Trophoblast cell (in vitro differentiated cells and primary cell): ENCODE measurements at regions not wholly inside any gene's neighbourhood (a gene's known extent, or its start where the extent isn't known, plus 50 kb on each side); places are given as distances from the start of the nearest gene placed in this dataset.

Source experiments
- DNase-seq, 2 donors: peaks; one replicate each; pipeline ENCODE4 v3.0.0-alpha.2; 2016
- H2AFZ ChIP-seq: 2 replicates; pipeline ENCODE4 v1.6.1; 2013; ENCODE audit warnings: low read length, moderate library complexity, mild to moderate bottlenecking; ENCODE audit not compliant: insufficient read depth, poor library complexity
- H2AK5ac ChIP-seq: 2 replicates; pipeline ENCODE4 v1.6.1; 2013; ENCODE audit warnings: mild to moderate bottlenecking, low read length
- H2BK120ac ChIP-seq: 2 replicates; pipeline ENCODE4 v1.6.1; 2013; ENCODE audit warnings: low read length, mild to moderate bottlenecking, moderate library complexity; ENCODE audit not compliant: insufficient read depth, poor library complexity
- H2BK12ac ChIP-seq: 2 replicates; pipeline ENCODE4 v1.6.1; 2013; ENCODE audit warnings: mild to moderate bottlenecking, low read length, moderate library complexity
- H2BK5ac ChIP-seq: 2 replicates; pipeline ENCODE4 v1.6.1; 2013; ENCODE audit warnings: low read length, low read depth, moderate library complexity, mild to moderate bottlenecking; ENCODE audit not compliant: poor library complexity
- H3K14ac ChIP-seq: 2 replicates; pipeline ENCODE4 v1.6.1; 2013; ENCODE audit warnings: mild to moderate bottlenecking, low read length
- H3K18ac ChIP-seq: 2 replicates; pipeline ENCODE4 v1.6.1; 2013; ENCODE audit warnings: mild to moderate bottlenecking, low read length
- H3K23ac ChIP-seq: 2 replicates; pipeline ENCODE4 v1.6.1; 2013; ENCODE audit warnings: low read length
- H3K27ac ChIP-seq: 2 replicates; pipeline ENCODE4 v1.5.1; 2013; ENCODE audit warnings: low read depth, mild to moderate bottlenecking, inconsistent platforms, low read length, moderate library complexity
- H3K27me3 ChIP-seq: 2 replicates; pipeline ENCODE4 v1.6.1; 2013; ENCODE audit warnings: inconsistent platforms, mild to moderate bottlenecking, low read length, moderate library complexity; ENCODE audit not compliant: insufficient read depth
- H3K36me3 ChIP-seq, 2 experiments: 1 replicate in 1 of 2; 2 replicates in 1 of 2; pipeline ENCODE4 v1.6.1; 2013; ENCODE audit warnings: low read length in 2 of 2, mild to moderate bottlenecking in 2 of 2, moderate library complexity in 1 of 2; ENCODE audit not compliant: insufficient read depth in 2 of 2, control insufficient read depth in 1 of 2
- H3K4ac ChIP-seq: 2 replicates; pipeline ENCODE4 v1.6.1; 2013; ENCODE audit warnings: low read depth, mild to moderate bottlenecking, low read length, moderate library complexity
- H3K4me1 ChIP-seq, 2 experiments: 1 replicate in 1 of 2; 2 replicates in 1 of 2; pipeline ENCODE4 v1.6.1; 2013; ENCODE audit warnings: low read length in 2 of 2, mild to moderate bottlenecking in 2 of 2, moderate library complexity in 1 of 2; ENCODE audit not compliant: insufficient read depth in 2 of 2, control insufficient read depth in 1 of 2
- H3K4me2 ChIP-seq: 2 replicates; pipeline ENCODE4 v1.6.1; 2013; ENCODE audit warnings: inconsistent platforms, mild to moderate bottlenecking, low read length, moderate library complexity
- H3K4me3 ChIP-seq: 2 replicates; pipeline ENCODE4 v1.5.1; 2013; ENCODE audit warnings: mild to moderate bottlenecking, low read depth, low read length, inconsistent platforms
- H3K79me1 ChIP-seq: one replicate; pipeline ENCODE4 v1.6.1; 2013; ENCODE audit warnings: low read length
- H3K79me2 ChIP-seq: 2 replicates; pipeline ENCODE4 v1.6.1; 2013; ENCODE audit warnings: low read length, mild to moderate bottlenecking; ENCODE audit not compliant: control insufficient read depth, insufficient read depth, poor library complexity
- H3K9ac ChIP-seq: 2 replicates; pipeline ENCODE4 v1.6.1; 2013; ENCODE audit warnings: mild to moderate bottlenecking, low read length
- H3K9me3 ChIP-seq: 2 replicates; pipeline ENCODE4 v1.6.1; 2013; ENCODE audit warnings: low read depth, mild to moderate bottlenecking, control low read depth, inconsistent platforms, low read length; ENCODE audit not compliant: insufficient read depth
- H4K12ac ChIP-seq: 2 replicates; pipeline ENCODE4 v1.6.1; 2013; ENCODE audit warnings: low read depth, mild to moderate bottlenecking, low read length, moderate library complexity
- H4K8ac ChIP-seq: 2 replicates; pipeline ENCODE4 v1.6.1; 2013; ENCODE audit warnings: low read depth, mild to moderate bottlenecking, low read length, moderate library complexity
- H4K91ac ChIP-seq: one replicate; pipeline ENCODE4 v1.6.1; 2013; ENCODE audit warnings: low read depth, mild to moderate bottlenecking, low read length, moderate library complexity
- WGBS: extraction: QIAGEN DNeasy Blood & Tissue Kit; methylation state at CpG from one replicate; pipeline ENCODE4 v1.1.7; 2013; ENCODE audit warnings: missing lambda C conversion rate; ENCODE audit not compliant: insufficient read length, insufficient coverage; ENCODE audit errors: extremely low coverage; 5-methylcytosine and 5-hydroxymethylcytosine counted together

DNA sequence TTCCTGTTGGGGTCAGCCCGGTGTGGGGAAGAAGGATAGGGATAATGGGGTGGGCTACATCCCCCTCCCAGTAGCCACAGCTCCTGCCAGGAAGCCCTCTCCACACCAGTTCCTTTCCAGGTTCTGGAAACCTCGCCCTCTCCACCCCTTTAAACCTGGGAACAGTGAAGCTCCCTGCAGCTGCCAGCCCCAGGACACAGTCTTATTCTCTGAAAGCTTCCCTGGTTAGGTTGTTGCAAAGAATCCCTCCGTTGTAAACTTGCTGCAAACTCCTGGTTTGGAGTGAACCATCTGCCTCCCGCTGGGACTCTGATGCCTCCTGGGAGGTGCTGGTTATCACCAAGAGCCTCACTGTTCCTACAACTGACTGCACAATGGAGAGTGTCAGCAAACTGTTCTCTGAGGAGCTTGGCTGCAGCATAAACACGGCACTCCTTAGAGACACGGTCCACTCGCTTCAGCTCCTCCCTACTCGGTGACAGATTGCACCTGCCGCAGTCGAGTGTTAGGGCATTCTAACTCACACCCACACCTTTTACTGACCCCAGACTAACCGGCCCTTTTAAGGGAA, 261.8 kb upstream of the RAB6C start:
- Histone ChIP-seq H3K23ac (no peak overlapping the region), H3K4me1 (peaks cover 0 to 6% of the 10 kb centered on the region in 2 experiments), H3K9ac (no peak overlapping the region), H2BK5ac (no peak overlapping the region), H4K91ac (no peak overlapping the region), H2BK12ac (no peak overlapping the region), H3K4ac (no peak overlapping the region), H2AK5ac (no peak overlapping the region), H2BK120ac (no peak overlapping the region), H4K12ac (no peak overlapping the region), H4K8ac (no peak overlapping the region), H3K27ac (no peak overlapping the region), H3K36me3 (no peaks in the 10 kb centered on the region), H3K4me2 (no peak overlapping the region), H3K27me3 (no peaks in the 10 kb centered on the region), H3K4me3 (no peak overlapping the region), H3K14ac (no peak overlapping the region), H3K18ac (no peak overlapping the region), H3K79me2 (no peaks in the 10 kb centered on the region), H2AFZ (no peak overlapping the region), H3K9me3 (peaks cover 3% of the 10 kb centered on the region), H3K79me1 (no peaks in the 10 kb centered on the region)
- WGBS, result no CpG with 5 or more reads among the region's 11 CpGs
- DNase-seq, result no peak

- Histone ChIP-seq H3K4ac (no peak overlapping the region), H2AK5ac (no peak overlapping the region), H3K4me1 (peaks cover 0 to 6% of the 10 kb centered on the region in 2 experiments), H4K8ac (no peak overlapping the region), H2AFZ (no peak overlapping the region), H3K4me3 (no peak overlapping the region), H2BK12ac (no peak overlapping the region), H4K91ac (no peak overlapping the region), H2BK5ac (no peak overlapping the region), H3K79me1 (no peaks in the 10 kb centered on the region), H3K23ac (no peak overlapping the region), H3K4me2 (no peak overlapping the region), H2BK120ac (no peak overlapping the region), H3K9ac (no peak overlapping the region), H3K9me3 (peaks cover 3% of the 10 kb centered on the region), H3K18ac (no peak overlapping the region), H3K14ac (no peak overlapping the region), H3K27ac (no peak overlapping the region), H3K79me2 (no peaks in the 10 kb centered on the region), H3K36me3 (no peaks in the 10 kb centered on the region), H3K27me3 (no peaks in the 10 kb centered on the region), H4K12ac (no peak overlapping the region)
- WGBS, result no CpG with 5 or more reads among the region's 3 CpGs
- DNase-seq, result peak in 1 of 2 donors; percentile 43
Measured at GRCh38 chr2:129719335-129719734, 260.1 kb upstream of the RAB6C start.

GRCh38 chr2:129720360-129720759, 259.1 kb upstream of the RAB6C start:
- Histone ChIP-seq H3K4me2 (no peak overlapping the region), H3K18ac (no peak overlapping the region), H3K9ac (no peak overlapping the region), H2BK120ac (no peak overlapping the region), H3K79me1 (no peaks in the 10 kb centered on the region), H3K4ac (no peak overlapping the region), H3K9me3 (peaks cover 3% of the 10 kb centered on the region), H4K12ac (no peak overlapping the region), H3K27me3 (no peaks in the 10 kb centered on the region), H2AK5ac (no peak overlapping the region), H3K36me3 (no peaks in the 10 kb centered on the region), H3K4me1 (peaks cover 0 to 6% of the 10 kb centered on the region in 2 experiments), H3K14ac (no peak overlapping the region), H4K8ac (no peak overlapping the region), H3K79me2 (no peaks in the 10 kb centered on the region), H2AFZ (no peak overlapping the region), H3K27ac (no peak overlapping the region), H2BK12ac (no peak overlapping the region), H3K4me3 (no peak overlapping the region), H2BK5ac (no peak overlapping the region), H4K91ac (no peak overlapping the region), H3K23ac (no peak overlapping the region)
- DNase-seq, result no peak
- WGBS, result no CpG with 5 or more reads among the region's 6 CpGs

GRCh38 chr2:129720761-129721160, 258.7 kb upstream of the RAB6C start:
- Histone ChIP-seq H3K4me3 (no peak overlapping the region), H3K27ac (no peak overlapping the region), H3K79me2 (no peaks in the 10 kb centered on the region), H3K4me2 (no peak overlapping the region), H3K4me1 (peaks cover 0 to 6% of the 10 kb centered on the region in 2 experiments), H3K14ac (no peak overlapping the region), H3K36me3 (no peaks in the 10 kb centered on the region), H3K79me1 (no peaks in the 10 kb centered on the region), H2BK5ac (no peak overlapping the region), H4K8ac (no peak overlapping the region), H3K23ac (no peak overlapping the region), H3K9ac (no peak overlapping the region), H4K12ac (no peak overlapping the region), H3K9me3 (peaks cover 3% of the 10 kb centered on the region), H2BK120ac (no peak overlapping the region), H3K27me3 (no peaks in the 10 kb centered on the region), H2AK5ac (no peak overlapping the region), H3K4ac (no peak overlapping the region), H4K91ac (no peak overlapping the region), H3K18ac (no peak overlapping the region), H2BK12ac (no peak overlapping the region), H2AFZ (no peak overlapping the region)
- WGBS, result no CpG with 5 or more reads among the region's 6 CpGs
- DNase-seq, result no peak
